NCI-H1436 treated with DMSO at 0.1 percent for 48 hours (cell line): ENCODE measurements at regions not wholly inside any gene's neighbourhood (a gene's known extent, or its start where the extent isn't known, plus 50 kb on each side); places are given as distances from the start of the nearest gene placed in this dataset.
A peak's percentile ranks its signal among the peaks of the same experiment; 100 is the strongest.

Experiments used
- DNase-seq: peaks from one replicate; lab custom pipeline; 2025; lab: John Stamatoyannopoulos, UW

DNA sequence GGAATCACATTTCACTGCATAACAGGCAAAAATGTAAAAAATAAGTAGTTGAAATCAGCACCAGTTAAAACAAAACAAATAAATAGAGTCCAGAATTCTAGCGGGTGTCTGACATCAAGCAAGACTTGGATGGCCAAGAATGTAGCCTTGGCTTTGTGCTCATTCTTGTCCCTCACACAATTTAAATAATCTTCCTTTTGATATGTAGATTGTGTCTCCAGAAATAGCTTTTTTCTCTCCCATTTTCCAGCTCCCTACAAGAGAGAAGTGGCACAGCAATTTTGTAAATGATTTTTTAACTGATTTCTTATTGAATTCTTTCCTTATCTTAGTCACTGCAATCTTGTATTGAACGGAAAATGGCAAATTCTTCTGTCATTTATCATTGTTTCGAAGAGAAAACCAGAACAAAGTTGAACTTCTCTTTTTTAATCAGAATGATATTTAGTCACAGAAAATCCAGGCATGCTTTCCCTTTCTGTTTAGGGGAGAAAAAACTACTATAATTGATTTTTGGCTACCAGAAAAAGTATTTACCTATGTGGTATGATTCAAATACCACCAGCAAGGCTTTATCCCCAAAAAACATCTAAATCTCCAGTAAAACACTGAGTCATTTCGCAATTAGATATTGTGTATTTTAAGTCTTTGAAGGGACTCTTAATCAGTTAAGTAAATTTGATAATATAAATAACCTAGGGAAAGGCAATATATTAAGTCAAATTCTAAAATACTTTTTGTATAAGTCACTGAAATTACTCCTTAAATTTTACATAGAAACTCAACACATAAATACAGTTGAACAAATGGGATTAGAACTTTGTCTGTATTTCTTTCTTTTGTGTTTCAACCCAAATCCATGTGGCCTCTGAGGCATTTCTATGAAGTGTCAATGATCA, 481.7 kb downstream of the GBE1 start:
- no peak for DNase-seq

DNA sequence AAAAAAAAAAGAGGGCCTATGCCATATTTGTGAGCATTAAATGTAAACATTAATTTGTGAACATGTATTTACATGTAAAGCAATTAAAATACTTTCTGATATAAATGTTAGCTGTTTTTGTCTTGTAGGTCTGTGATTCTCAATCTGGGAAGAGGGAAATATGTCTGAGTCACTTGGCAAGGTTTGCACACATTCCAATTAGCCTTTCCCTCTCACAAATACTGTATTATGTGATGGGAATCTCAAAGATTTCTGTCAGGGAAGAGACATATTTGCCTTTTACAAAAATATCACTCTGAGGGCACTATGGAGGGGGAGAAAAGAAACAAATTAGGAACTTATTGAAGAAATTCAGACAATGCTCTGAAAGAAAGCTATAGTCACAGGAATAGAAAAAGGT, 483.6 kb downstream of the GBE1 start:
- no peak for DNase-seq

DNA sequence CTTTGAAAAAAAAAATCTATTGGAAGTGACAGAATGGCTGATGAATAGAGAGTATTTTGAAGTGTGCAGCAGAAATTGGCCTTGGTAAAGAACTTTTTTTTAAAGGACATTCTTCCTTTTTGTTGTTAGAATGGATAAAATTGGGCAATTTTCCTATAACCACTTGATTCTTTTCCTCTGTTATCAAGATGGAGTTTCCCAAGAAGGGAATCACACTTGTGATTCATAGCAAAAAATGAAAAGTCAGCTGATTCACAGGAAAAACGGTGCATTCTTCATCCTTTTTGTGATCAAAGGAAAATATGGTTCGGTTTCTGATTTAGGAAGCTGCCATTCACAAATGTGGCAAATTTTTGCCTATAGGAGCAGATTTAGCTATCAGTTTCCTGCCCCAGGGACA, 486.8 kb downstream of the GBE1 start:
- DNase-seq: no peak

DNA sequence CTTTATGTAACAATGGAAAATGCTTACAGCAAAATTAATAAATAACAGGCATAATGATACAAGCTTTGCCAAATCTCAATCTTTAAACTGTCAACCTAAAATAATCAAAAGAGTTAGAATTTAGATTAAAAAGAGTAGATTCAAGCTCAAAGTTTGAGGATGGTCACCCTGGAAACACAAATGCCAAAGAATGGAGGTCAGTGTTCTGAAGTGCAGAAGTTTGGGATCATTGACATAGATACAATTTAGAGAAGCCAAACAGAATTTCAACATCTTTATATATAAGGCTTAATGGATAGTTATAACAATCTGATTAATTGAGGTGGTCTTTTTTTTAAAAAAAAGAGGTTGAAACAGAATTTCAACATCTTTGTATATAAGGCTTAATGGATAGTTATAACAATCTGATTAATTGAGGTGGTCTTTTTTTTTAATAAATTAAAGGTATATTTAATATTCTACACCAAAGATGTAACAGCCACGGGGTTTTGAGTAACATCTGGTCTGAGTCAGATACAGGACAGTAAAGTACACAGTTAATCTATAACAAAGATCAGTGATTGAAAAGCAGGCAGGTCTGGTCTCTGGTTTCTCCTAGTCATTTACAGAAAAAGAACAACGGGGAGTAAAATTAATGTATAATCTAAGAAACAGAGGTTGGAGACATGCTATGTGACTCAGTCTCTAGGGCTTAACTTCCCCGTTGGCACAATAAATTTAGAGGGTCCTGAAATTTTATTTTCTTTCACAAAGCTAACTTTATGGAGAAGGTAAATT, 490.7 kb downstream of the GBE1 start:
- no peak for DNase-seq

DNA sequence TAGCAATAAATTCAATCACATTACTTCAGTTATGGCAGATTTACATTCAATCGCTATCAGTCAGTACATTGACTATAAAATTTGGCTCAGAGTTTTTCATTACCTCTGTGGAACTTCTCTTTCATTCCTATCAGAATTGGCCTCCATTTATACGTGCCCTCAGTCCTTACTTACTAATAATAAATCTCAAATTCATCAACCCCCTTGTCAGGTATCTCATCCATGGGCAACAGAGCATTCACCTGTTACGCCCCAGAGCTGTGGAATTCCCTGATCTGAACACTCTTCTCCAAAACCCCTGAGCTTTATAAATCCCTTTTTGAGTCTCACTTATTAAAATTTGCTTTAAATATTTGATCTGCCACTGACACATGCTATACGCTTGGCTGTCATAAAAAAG, 492.9 kb downstream of the GBE1 start:
- DNase-seq: no peak

DNA sequence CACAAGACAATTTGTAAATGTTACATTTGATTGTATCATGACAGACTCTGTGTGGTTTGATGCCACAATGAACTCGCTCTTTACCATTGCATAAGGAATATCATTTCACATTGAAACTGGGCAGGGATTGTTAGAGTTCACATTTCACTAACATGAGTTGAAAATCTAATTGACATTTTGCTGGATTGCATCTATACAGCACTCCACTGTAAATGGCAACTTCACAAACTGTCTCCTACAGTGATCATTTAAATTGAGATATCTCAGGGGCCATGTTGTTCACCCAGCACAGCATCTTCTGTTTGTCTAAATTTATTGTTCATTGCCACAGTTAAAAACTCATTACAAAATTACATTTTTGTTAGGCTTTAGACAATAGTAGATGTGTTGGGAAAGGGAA, 499.4 kb downstream of the GBE1 start:
- DNase-seq: no peak

DNA sequence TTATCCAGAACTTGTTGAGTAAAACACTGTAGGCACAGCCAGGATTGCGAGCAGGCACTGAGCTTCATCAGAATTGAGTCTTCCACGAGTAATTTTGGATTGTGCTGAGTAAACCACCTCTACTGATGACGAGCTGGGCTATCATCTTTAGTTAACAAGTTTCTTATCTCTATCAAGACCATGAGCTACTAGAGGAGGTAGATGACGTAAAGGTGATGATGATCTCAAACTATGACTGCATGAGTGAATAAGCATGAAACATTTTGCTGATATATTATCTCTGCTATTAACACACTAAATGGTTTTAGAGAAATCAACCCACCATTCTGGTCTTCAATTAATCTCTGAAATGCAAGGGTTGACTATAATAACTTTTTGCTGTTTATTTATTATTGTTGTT, 506.0 kb downstream of the GBE1 start:
- no peak for DNase-seq

DNA sequence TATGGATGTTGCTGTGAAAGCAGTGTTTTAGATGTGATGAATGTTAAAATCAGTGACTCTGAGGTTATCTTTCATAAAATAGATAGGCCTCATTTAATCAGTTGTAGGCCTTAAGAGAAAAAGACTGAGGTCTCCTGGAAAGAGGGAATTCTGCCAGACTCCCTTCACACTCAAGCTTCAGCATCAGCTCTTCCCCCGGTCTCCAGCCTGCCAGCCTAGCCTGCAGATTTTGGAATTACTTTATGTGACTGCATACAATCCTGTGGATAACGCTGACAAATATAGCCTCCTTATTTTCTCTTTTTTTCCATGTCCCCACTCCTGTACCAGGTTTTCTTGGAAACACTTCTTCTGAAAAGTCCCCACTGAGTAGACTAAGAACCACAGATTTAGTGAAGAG, 510.3 kb downstream of the GBE1 start:
- no peak for DNase-seq

DNA sequence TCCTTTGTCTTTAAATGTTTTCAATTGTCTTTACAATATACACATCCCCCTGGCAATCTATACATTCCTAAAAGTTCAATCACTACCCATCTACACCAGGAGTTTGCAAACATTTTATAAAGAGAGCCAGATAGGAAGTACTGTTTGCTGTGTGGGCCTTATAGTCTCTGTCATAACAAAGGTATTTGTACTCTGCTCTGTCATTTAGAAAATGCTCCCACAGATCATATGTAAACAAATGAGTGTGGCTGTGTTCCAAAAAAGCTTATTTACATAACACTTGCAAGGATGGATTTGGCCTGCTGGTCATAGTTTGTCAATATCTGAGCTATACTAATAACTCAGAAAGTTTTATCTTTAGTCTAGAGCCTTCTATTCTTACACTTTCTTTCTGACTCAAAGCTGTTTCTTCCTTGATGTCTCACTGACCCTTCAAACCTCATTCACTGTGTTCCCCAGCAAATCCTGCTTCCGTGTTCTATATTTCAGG, 511.9 kb downstream of the GBE1 start:
- no peak for DNase-seq

DNA sequence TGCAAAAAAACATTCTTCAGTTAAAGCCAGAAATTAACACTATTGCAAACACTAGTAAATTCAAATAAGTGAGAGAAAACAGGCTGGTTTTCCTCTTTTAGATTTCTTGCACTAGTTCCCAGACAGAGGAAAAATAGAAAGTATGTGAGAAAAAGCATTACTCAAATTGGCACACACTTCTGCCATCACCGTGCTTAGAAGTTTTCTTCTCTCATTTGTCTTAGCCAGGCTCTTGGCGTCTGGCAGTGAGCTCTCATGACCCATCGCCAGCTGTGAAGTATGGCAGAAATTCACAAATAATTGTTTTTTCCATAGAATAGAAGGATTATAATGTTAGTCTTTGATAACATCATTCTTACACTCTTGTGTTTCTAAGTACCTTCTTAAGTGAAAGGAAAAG, 515.9 kb downstream of the GBE1 start:
- no peak for DNase-seq

DNA sequence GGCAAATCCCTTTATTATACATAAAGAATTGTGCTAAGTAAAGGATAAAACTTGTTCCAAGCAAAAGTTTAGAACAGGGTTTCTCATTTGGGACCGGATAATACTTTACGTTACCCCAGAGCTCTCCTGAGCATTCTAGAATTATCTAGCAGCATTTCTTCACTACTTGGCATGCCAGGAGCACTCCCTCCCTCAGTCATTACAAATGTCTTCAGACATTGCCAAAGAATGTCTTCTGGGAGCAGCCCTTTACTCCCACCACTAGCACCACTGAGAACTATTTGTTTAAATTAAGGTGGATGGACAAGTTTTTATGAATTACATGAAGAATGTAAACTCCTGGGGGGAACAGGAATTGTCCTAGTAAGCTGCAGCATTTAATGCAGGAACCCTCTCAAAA, 516.4 kb downstream of the GBE1 start:
- no peak for DNase-seq

DNA sequence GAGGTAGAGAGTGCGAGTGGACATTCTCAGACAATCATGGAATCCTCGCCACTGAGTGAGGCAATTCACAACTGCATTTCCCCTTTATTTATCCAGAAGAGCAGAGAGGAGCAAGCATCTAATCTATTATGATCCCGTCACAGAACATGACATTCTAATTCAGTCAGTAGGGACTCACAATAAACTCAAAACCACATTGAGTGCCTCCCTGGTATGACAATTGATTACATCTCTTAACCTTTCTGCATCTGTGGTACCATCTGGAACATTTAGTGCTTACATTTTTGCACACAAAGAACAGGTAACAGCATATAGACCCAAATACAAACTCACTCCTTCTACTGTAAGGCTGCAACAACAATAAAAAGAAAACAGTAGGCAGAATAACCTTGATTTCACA, 517.2 kb downstream of the GBE1 start:
- no peak for DNase-seq

DNA sequence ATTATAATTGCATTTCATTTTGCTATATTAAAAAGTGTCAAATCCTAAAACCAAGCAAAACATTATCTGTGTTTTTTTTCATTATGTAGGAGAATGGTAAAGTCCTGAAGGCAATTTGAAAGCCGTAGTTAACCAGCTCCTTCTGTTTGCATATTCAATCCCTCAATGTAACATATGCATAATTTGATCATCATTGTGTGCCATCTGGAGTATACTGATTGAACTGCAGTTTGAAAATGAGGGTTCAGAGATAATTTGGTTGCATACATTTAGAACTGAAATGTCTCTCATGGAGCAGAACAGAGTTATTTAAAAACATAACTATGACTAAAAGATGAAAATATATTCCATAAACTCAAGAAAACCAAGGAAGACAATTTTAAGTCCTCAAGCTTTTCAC, 518.6 kb downstream of the GBE1 start:
- no peak for DNase-seq

DNA sequence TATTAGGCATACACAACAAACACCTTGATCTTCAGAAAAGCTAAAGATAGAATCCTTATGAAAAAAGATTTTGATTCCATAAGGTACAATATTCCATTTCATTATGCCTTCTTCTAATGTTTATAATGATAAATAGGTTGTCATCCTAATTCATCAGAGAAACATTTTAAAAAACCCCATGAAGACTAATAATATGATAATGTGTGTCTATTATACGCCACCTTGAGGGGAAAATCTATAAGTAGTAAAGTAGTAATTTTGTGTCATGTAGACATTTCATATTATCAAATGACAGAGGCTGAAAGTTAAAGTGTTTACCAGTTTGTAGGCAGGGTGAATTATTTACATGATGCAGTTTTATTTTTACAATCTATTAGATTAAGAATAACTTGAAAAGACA, 524.3 kb downstream of the GBE1 start:
- no peak for DNase-seq

DNA sequence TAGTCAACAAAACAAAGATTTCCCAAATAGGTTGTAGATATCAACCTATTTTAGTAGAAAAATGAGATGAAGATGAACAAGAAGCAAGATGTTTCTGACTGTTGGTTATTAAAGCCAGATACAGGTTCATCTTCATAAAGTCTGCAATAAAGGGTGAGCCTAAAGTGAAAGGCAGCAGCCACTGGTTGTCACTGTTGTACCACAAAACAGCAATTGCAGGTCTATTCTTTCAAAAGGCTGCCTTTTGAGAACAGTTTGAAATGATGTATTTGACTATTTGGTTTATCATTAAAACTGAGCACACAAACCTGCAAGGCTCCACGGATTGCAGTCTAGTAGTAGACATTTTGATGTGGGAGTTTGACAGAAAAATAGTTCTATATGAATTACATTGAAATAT, 543.4 kb downstream of the GBE1 start:
- DNase-seq: peak; percentile 4

DNA sequence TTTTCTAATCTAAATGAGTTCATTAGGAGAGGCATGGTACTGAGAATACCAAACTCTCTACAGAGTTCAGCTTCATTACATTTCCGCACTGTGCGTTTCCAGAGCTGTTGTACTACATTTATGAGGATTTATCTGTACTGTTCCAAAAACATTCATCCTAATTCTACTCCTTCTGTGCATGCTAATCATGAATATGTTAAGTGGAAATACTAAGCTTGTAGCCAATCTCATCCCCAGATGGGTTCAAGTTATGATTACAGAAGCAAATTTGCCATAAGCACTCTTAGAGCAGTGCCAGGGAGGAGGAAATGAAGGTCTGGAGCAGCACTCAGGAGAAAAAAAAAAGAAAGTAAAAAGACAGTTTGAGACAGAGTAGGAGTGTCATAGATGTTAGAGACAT, 544.3 kb downstream of the GBE1 start:
- no peak for DNase-seq

DNA sequence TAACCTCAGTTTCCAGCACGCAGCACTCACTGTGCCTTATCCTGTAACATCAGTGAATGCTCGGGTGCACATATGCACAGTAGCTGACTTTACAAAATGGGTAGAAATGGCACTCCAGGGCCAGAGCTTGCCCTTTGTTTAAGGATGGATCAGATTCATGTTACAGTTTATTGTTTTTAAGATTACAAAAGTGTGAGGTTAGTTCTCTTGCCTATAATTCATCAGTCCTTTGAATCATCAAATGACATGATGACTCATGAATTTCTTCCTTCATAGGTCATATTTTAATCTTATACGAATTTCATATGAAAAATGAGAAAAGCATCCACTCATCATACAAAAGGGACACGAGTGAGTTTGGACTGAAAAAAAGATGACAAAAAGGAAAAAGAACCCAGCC, 545.3 kb downstream of the GBE1 start:
- DNase-seq: no peak

DNA sequence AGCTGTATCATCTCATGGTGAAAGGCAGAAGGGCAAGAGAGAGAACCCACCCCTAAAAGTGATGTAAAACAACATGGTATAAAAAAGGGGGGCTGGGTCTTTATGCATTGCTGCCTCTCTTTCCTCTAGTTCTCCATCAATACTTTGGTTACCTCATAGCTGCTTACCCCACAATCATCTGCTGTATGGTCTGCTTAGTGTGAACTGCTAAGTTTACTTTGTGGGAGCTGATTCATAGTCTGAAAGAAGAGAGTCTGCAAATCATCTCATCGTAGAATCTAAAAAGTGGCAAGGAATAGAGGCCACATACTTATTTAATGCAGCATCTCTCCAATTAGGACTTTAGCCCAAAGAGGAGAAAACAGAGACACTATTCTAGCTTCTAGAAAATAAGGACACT, 546.8 kb downstream of the GBE1 start:
- DNase-seq: no peak

DNA sequence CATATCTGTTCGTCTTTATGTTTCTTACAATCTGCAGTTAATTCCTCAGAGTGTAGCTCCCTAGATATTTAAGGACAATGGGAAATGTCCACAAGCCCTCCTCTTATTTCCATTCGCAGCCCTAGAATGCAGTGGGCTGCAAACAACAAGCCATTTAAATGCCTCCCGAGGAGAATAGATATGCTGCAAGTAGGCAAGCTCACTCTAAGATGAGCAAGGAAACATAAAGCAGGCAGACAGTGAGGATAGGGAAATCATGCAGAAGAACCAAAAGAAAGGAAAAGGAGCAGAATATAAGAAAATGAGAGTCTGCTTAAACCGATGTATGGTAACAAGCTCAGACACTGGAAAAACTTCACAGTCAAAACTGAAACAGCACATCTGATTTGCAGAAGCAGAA, 561.9 kb downstream of the GBE1 start:
- DNase-seq: no peak

DNA sequence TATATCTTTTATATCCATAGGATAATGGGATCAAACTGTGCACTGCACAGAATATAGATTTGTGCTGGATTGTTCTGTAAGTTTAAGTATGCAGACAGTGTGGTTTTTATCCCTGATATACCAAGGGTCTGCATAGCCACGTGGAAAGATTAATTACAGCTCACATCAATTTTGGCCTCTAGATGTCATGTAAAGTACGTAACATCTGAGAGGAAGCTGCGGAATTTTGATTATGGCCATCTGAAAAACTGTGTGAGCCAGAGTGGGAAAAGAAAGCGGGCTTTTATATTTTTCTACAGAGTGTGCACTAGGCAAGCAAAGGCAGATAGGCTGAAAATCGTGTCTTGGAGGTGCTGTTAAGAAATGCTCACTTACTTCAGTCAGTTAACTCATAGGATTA, 562.7 kb downstream of the GBE1 start:
- DNase-seq: no peak

DNA sequence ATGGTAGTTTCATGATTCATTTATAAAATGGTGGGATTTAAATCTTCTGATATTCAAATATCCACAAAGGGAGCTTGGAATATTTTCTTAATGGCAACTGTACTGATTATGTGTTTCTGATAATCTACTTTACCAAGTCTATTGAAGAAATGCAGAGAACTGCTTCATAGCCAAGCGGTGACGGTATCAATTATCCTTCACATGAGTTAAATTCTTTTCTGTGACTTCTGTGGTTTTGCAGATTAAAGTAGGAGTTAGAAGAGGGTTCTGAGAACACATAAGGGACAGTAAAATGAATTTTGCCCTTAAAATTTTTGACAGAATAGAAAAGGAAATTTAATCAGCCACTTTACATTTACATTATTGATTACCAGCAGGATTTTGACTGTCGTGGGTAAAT, 563.2 kb downstream of the GBE1 start:
- DNase-seq: no peak

DNA sequence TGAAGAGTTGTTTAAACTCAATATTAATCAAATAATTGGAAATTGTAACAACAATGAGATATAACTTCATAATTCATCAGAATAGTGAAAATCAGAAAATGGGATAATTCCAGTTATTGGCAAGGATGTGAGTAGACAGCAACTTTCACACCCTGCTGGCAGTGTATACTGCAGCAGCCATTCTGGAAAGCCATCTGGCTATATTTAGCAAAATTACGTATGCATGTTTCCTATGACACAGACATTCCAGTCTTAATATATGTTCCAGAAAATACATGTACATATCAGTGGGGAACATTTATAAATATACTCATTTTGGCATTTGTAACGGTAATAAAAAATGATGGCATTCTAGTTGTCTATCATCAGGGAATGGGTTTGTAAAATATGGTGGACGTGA, 564.1 kb downstream of the GBE1 start:
- DNase-seq: no peak

DNA sequence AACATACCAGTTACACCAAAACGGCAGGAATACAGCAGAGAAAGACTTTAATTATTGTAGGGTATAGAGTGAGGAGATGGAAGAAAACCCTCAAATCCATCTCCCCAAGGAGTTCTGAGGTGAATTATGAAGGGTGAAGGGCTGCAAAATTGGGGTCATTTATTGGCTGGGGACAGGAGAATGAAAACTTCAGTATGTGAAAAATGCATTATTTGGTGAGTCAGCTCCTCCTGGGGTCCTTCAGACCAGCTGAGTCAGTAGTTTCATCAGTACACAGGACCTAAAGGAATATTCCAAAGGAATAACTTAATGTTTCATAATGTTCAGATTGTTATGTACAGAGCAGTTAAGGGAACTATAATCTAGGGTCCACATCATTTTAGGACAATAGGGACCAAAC, 566.0 kb downstream of the GBE1 start:
- no peak for DNase-seq
